Panc1 (cell line): ENCODE measurements at regions not wholly inside any gene's neighbourhood (a gene's known extent, or its start where the extent isn't known, plus 50 kb on each side); places are given as distances from the start of the nearest gene placed in this dataset.

ENCODE experiments used
- ATAC-seq: fragments of 200-7000 bp; cut with Tn5 transposase; 2 replicates; pipeline ENCODE4 v1.9.1; 2020; ENCODE audit warnings: mild to moderate bottlenecking, moderate library complexity
- BruUV-seq: library from RNA; stranded (reverse); fragments of 400-500 nt; replicated peaks from 2 replicates; lab custom pipeline; 2021; lab: Mats Ljungman, UMichigan
- CTCF ChIA-PET: fragments of 300-600 bp; sonication (Branson Sonifier 250); formaldehyde crosslinking; loops from one replicate; lab custom pipeline; 2022; ENCODE audit warnings: antibody characterized with exemption; lab: Charles Lee
- POLR2A ChIA-PET: fragments of 300-600 bp; sonication (Branson Sonifier 250); formaldehyde crosslinking; loops from one replicate; lab custom pipeline; 2022; ENCODE audit warnings: antibody characterized with exemption; lab: Charles Lee
- DNase-seq: peaks from one replicate; pipeline ENCODE4 v3.0.0-alpha.2; 2010; ENCODE audit warnings: low read depth, low spot score
- H3K27ac ChIP-seq: 2 replicates; pipeline ENCODE4 v1.5.1; 2011; ENCODE audit warnings: mild to moderate bottlenecking, low read length, inconsistent platforms
- H3K27me3 ChIP-seq: fragments of 200-500 bp; sonication (Bioruptor generic); 2 replicates; pipeline ENCODE4 v1.6.0; 2014; ENCODE audit warnings: low read length, inconsistent platforms; ENCODE audit not compliant: control insufficient read depth, insufficient read depth
- H3K36me3 ChIP-seq: fragments of 200-500 bp; sonication (Bioruptor generic); 2 replicates; pipeline ENCODE4 v1.5.1; 2014; ENCODE audit warnings: inconsistent platforms, mild to moderate bottlenecking, low read length, moderate library complexity; ENCODE audit not compliant: control insufficient read depth, insufficient read depth
- H3K4me1 ChIP-seq: 2 replicates; pipeline ENCODE4 v1.5.1; 2011; ENCODE audit warnings: inconsistent platforms, mild to moderate bottlenecking, low read length, moderate library complexity; ENCODE audit not compliant: control insufficient read depth, insufficient read depth
- H3K4me3 ChIP-seq, 2 experiments: 2 replicates each; pipeline ENCODE4 v1.5.1; 2011 to 2012; ENCODE audit warnings: low read depth in 2 of 2, low read length in 2 of 2, mild to moderate bottlenecking in 2 of 2, inconsistent platforms in 1 of 2, moderate library complexity in 1 of 2
- H3K9me3 ChIP-seq: fragments of 200-500 bp; sonication (Bioruptor generic); 2 replicates; pipeline ENCODE4 v1.5.1; 2014; ENCODE audit warnings: low read depth, mild to moderate bottlenecking, inconsistent platforms, low read length, moderate library complexity; ENCODE audit not compliant: control insufficient read depth, insufficient read depth
- CTCF ChIP-seq: fragments of 450-650 bp; IDR thresholded peaks from 2 replicates; pipeline ENCODE4 v1.5.1; 2017; ENCODE audit warnings: mild to moderate bottlenecking
- POLR2AphosphoS5 ChIP-seq: IDR thresholded peaks from 2 replicates; pipeline ENCODE4 v1.6.1; 2012; ENCODE audit warnings: mild to moderate bottlenecking, low read depth, low read length, moderate library complexity
- REST ChIP-seq, 2 experiments: IDR thresholded peaks; 2 replicates each; pipeline ENCODE4 v1.6.1; 2011 to 2012; ENCODE audit warnings: low read depth in 2 of 2, control low read depth in 1 of 2, low read length in 1 of 2, mild to moderate bottlenecking in 1 of 2, moderate library complexity in 1 of 2; ENCODE audit not compliant: insufficient read depth in 1 of 2
- SIN3A ChIP-seq: IDR thresholded peaks from 2 replicates; pipeline ENCODE4 v1.6.1; 2012; ENCODE audit warnings: low read depth, mild to moderate bottlenecking, low read length, moderate library complexity, borderline replicate concordance; ENCODE audit not compliant: insufficient read depth
- TCF7L2 ChIP-seq: IDR thresholded peaks from 2 replicates; pipeline ENCODE4 v1.6.1; 2011; ENCODE audit warnings: mild to moderate bottlenecking, low read depth, low read length, inconsistent platforms
- in situ Hi-C: cut with HindIII; loops from 2 replicates; pipeline ENCODE4 v1.10.0; 2016; ENCODE audit warnings: low sequenced_read_pairs, low pct_unique_long_range_greater_than_20kb
- intact Hi-C: fragments of 100-400 bp; cut with micrococcal nuclease; formaldehyde crosslinking; loops from one replicate; pipeline ENCODE4 v1.10.0; 2022; ENCODE audit not compliant: unreplicated experiment

- intact Hi-C loops = no loop called here
Observed at GRCh38 chr5:8585230-8586018, 716.5 kb downstream of the MTRR start.

GRCh38 chr5:8590959-8591358 lies 722.0 kb downstream of the MTRR start:
- ChIA-PET CTCF (no interaction called here), POLR2A (no interaction called here)

More at GRCh38 chr5:8585230-8586018, 716.5 kb downstream of the MTRR start:
- no peak for TF ChIP-seq TCF7L2
- TF ChIP-seq POLR2AphosphoS5 = no peak
- TF ChIP-seq SIN3A = no peak
- no peak; the same call in 1 of the 2 replicates for TF ChIP-seq CTCF
- Histone ChIP-seq H3K4me1 (no peaks in the 10 kb centered on the region), H3K4me3 (no peak overlapping the region), H3K27ac (no peak overlapping the region), H3K9me3 (no peaks in the 10 kb centered on the region), H3K36me3 (no peaks in the 10 kb centered on the region), H3K27me3 (no peaks in the 10 kb centered on the region)
- POLR2A ChIA-PET = no interaction called here
- no peak for ATAC-seq
- in situ Hi-C loops = no loop called here
- CTCF ChIA-PET = no interaction called here
- no TSS peak for BruUV-seq
- DNase-seq = no peak

More at GRCh38 chr5:8590959-8591358, 722.0 kb downstream of the MTRR start:
- H3K27me3 ChIP-seq = no peaks in the 10 kb centered on the region
- intact Hi-C loops (no loop called here), in situ Hi-C loops (no loop called here)
- H3K36me3 ChIP-seq = no peaks in the 10 kb centered on the region
- no peak overlapping the region for H3K4me3 ChIP-seq
- no peak overlapping the region for H3K27ac ChIP-seq
- H3K4me1 ChIP-seq = no peaks in the 10 kb centered on the region
- DNase-seq (no peak), ATAC-seq (no peak)
- no peaks in the 10 kb centered on the region for H3K9me3 ChIP-seq
- no TSS peak for BruUV-seq
- no peak for TF ChIP-seq CTCF
- TF ChIP-seq POLR2AphosphoS5 = no peak
- TF ChIP-seq REST (IDR thresholded peaks at IDR 0.05; ENCODE audit: insufficient read depth in 1 of 2, low read depth in 2 of 2, low read length in 1 of 2) = no peak
- no peak for TF ChIP-seq SIN3A
- TF ChIP-seq TCF7L2 = no peak
